H9 (cell line): ENCODE measurements at regions not wholly inside any gene's neighbourhood (a gene's known extent, or its start where the extent isn't known, plus 50 kb on each side); places are given as distances from the start of the nearest gene placed in this dataset.

Experiments used
- DNase-seq: peaks from one replicate; pipeline ENCODE4 v3.0.0-alpha.2; 2017
- H2AFZ ChIP-seq: one replicate; pipeline ENCODE4 v1.6.1; 2013; ENCODE audit warnings: mild to moderate bottlenecking, low read length, control low read depth, moderate library complexity
- H2AK5ac ChIP-seq: 2 replicates; pipeline ENCODE4 v1.6.1; 2013; ENCODE audit warnings: low read length, control low read depth, mixed read lengths; ENCODE audit not compliant: insufficient read length
- H2BK120ac ChIP-seq: one replicate; pipeline ENCODE4 v1.6.1; 2013; ENCODE audit warnings: low read depth, mild to moderate bottlenecking, low read length, control low read depth, inconsistent platforms; ENCODE audit not compliant: poor library complexity, severe bottlenecking
- H2BK12ac ChIP-seq: 2 replicates; pipeline ENCODE4 v1.6.1; 2013; ENCODE audit warnings: low read length, control low read depth, mixed read lengths, low read depth; ENCODE audit not compliant: insufficient read length
- H2BK15ac ChIP-seq: 2 replicates; pipeline ENCODE4 v1.6.1; 2013; ENCODE audit warnings: low read depth, low read length, control low read depth
- H2BK20ac ChIP-seq: one replicate; pipeline ENCODE4 v1.6.1; 2013; ENCODE audit warnings: low read depth, mild to moderate bottlenecking, low read length, control low read depth, inconsistent platforms; ENCODE audit not compliant: poor library complexity, severe bottlenecking
- H2BK5ac ChIP-seq: 2 replicates; pipeline ENCODE4 v1.6.1; 2013; ENCODE audit warnings: low read length, control low read depth, mixed read lengths; ENCODE audit not compliant: insufficient read length
- H3K14ac ChIP-seq: 2 replicates; pipeline ENCODE4 v1.6.1; 2013; ENCODE audit warnings: low read length, control low read depth; ENCODE audit not compliant: insufficient read depth
- H3K18ac ChIP-seq: 2 replicates; pipeline ENCODE4 v1.6.1; 2013; ENCODE audit warnings: low read depth, mild to moderate bottlenecking, mixed read lengths, low read length, control low read depth; ENCODE audit not compliant: insufficient read length
- H3K23ac ChIP-seq: 2 replicates; pipeline ENCODE4 v1.6.1; 2013; ENCODE audit warnings: low read length, control low read depth, mixed read lengths, low read depth; ENCODE audit not compliant: insufficient read length
- H3K23me2 ChIP-seq: 2 replicates; pipeline ENCODE4 v1.6.1; 2013; ENCODE audit warnings: low read depth, mild to moderate bottlenecking, mixed read lengths, low read length, control low read depth; ENCODE audit not compliant: insufficient read length, poor library complexity, severe bottlenecking
- H3K27ac ChIP-seq: 2 replicates; pipeline ENCODE4 v1.5.1; 2013; ENCODE audit warnings: low read length, control low read depth, mixed read lengths, low read depth; ENCODE audit not compliant: insufficient read length
- H3K27me3 ChIP-seq: 2 replicates; pipeline ENCODE4 v1.6.1; 2013; ENCODE audit warnings: low read length, control low read depth, inconsistent platforms; ENCODE audit not compliant: insufficient read depth
- H3K4ac ChIP-seq: 2 replicates; pipeline ENCODE4 v1.6.1; 2013; ENCODE audit warnings: low read depth, mild to moderate bottlenecking, control low read depth, inconsistent platforms, low read length, moderate library complexity
- H3K4me1 ChIP-seq: 2 replicates; pipeline ENCODE4 v1.6.1; 2013; ENCODE audit warnings: low read length, control low read depth, inconsistent platforms; ENCODE audit not compliant: insufficient read depth
- H3K4me2 ChIP-seq: 2 replicates; pipeline ENCODE4 v1.6.1; 2013; ENCODE audit warnings: low read length, control low read depth, mixed read lengths; ENCODE audit not compliant: insufficient read length, insufficient read depth
- H3K56ac ChIP-seq: 2 replicates; pipeline ENCODE4 v1.6.1; 2013; ENCODE audit warnings: low read depth, mild to moderate bottlenecking, mixed read lengths, low read length, control low read depth; ENCODE audit not compliant: insufficient read length
- H3K79me1 ChIP-seq: 2 replicates; pipeline ENCODE4 v1.6.1; 2013; ENCODE audit warnings: low read depth, mild to moderate bottlenecking, moderate library complexity, low read length, control low read depth, inconsistent platforms; ENCODE audit not compliant: insufficient read depth, poor library complexity, severe bottlenecking
- H3K79me2 ChIP-seq: 2 replicates; pipeline ENCODE4 v1.6.1; 2013; ENCODE audit warnings: low read length, control low read depth, inconsistent platforms; ENCODE audit not compliant: insufficient read depth
- H3K9ac ChIP-seq: 2 replicates; pipeline ENCODE4 v1.6.1; 2013; ENCODE audit warnings: low read length, control low read depth, mixed read lengths; ENCODE audit not compliant: insufficient read length; ENCODE audit errors: extremely low read depth
- H3K9me3 ChIP-seq: one replicate; pipeline ENCODE4 v1.6.1; 2013; ENCODE audit warnings: low read depth, low read length, inconsistent platforms; ENCODE audit not compliant: control insufficient read depth
- H3T11ph ChIP-seq: one replicate; pipeline ENCODE4 v1.6.1; 2013; ENCODE audit warnings: mild to moderate bottlenecking, low read length, control low read depth, inconsistent platforms
- H4K20me1 ChIP-seq: one replicate; pipeline ENCODE4 v1.6.1; 2013; ENCODE audit not compliant: control insufficient read depth, insufficient read length, insufficient read depth
- H4K5ac ChIP-seq: 2 replicates; pipeline ENCODE4 v1.6.1; 2013; ENCODE audit warnings: low read depth, mild to moderate bottlenecking, mixed read lengths, low read length, control low read depth; ENCODE audit not compliant: insufficient read length
- H4K8ac ChIP-seq: replicated peaks from 2 replicates; pipeline ENCODE4 v1.6.1; 2013; ENCODE audit warnings: low read length, control low read depth, mixed read lengths, low read depth; ENCODE audit not compliant: insufficient read length
- H4K91ac ChIP-seq: 2 replicates; pipeline ENCODE4 v1.6.1; 2013; ENCODE audit warnings: low read depth, mild to moderate bottlenecking, moderate library complexity, mixed read lengths, low read length, control low read depth; ENCODE audit not compliant: insufficient read length
- H3K27ac Mint-ChIP-seq, 3 experiments: 2 replicates in 2 of 3; 3 replicates in 1 of 3; pipeline ENCODE4 v1.8.0; 2020 to 2021; ENCODE audit warnings: mixed read lengths in 3 of 3, mild to moderate bottlenecking in 1 of 3, moderate library complexity in 1 of 3
- H3K27me3 Mint-ChIP-seq: 2 replicates; pipeline ENCODE4 v1.8.0; 2021; ENCODE audit warnings: low read depth, mild to moderate bottlenecking, moderate library complexity, mixed read lengths
- H3K36me3 Mint-ChIP-seq, 3 experiments: 2 replicates in 2 of 3; 3 replicates in 1 of 3; pipeline ENCODE4 v1.8.0; 2020 to 2021; ENCODE audit warnings: low read depth in 3 of 3, mixed read lengths in 3 of 3; ENCODE audit not compliant: insufficient read depth in 1 of 3
- H3K4me1 Mint-ChIP-seq, 2 experiments: 2 replicates each; pipeline ENCODE4 v1.8.0; 2020; ENCODE audit warnings: mixed read lengths in 2 of 2
- H3K4me3 Mint-ChIP-seq, 2 experiments: 2 replicates in 1 of 2; 3 replicates in 1 of 2; pipeline ENCODE4 v1.8.0; 2020 to 2021; ENCODE audit warnings: mild to moderate bottlenecking in 2 of 2, mixed read lengths in 2 of 2, moderate library complexity in 1 of 2
- H3K9me3 Mint-ChIP-seq, 2 experiments: 2 replicates in 1 of 2; 3 replicates in 1 of 2; pipeline ENCODE4 v1.8.0; 2020; ENCODE audit warnings: mild to moderate bottlenecking in 2 of 2, mixed read lengths in 2 of 2, moderate library complexity in 1 of 2
- WGBS: extraction: QIAGEN DNeasy Blood & Tissue Kit; methylation state at CpG from one replicate; pipeline ENCODE4 v1.1.7; 2013; ENCODE audit warnings: missing lambda C conversion rate, low lambda C conversion rate, mixed read lengths; ENCODE audit not compliant: insufficient read length; ENCODE audit errors: extremely low coverage; 5-methylcytosine and 5-hydroxymethylcytosine counted together
- TF ChIP-seq, protein P1 (sequence below): fragments of 200-600 bp; sonication (generic); conservative IDR thresholded peaks from 3 replicates; pipeline ENCODE4 v1.8.0; 2021; ENCODE audit warnings: antibody characterized with exemption, mild to moderate bottlenecking

DNA sequence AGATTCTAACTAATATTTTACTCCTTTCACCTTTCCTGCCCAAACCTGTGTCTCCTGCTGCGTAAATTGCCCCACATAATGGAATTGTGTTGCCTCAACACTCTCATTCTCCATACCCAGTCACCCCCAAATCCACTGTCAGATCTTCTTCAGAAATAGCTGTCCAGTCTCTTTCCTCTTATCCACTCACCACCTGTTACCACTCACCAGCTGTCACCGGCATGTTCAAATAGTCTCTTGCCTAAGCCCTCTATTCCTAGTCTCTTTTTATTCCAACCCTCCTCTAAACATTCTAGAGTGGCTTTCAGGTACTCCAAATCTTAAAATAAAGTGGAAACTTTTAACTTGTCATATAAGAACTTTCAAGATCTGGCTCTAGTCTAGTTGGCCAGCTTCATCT lies 262.0 kb upstream of the FBXL7 start:
- no CpG with 5 or more reads among the region's 2 CpGs for WGBS
- no peak overlapping the region for H3K4me3 Mint-ChIP-seq

More for the DNA sequence above, 262.0 kb upstream of the FBXL7 start:
- no peak overlapping the region for H2AFZ ChIP-seq
- H3K4me2 ChIP-seq: no peak overlapping the region
- no peak overlapping the region for H3K18ac ChIP-seq
- peaks cover 9 to 18% (median 12%) of the 10 kb centered on the region in 3 experiments; a peak in 5 of 7 replicates for H3K36me3 Mint-ChIP-seq
- no peaks in the 10 kb centered on the region for H3K27me3 ChIP-seq
- no peak overlapping the region for H3K4ac ChIP-seq
- TF ChIP-seq, protein P1, sequence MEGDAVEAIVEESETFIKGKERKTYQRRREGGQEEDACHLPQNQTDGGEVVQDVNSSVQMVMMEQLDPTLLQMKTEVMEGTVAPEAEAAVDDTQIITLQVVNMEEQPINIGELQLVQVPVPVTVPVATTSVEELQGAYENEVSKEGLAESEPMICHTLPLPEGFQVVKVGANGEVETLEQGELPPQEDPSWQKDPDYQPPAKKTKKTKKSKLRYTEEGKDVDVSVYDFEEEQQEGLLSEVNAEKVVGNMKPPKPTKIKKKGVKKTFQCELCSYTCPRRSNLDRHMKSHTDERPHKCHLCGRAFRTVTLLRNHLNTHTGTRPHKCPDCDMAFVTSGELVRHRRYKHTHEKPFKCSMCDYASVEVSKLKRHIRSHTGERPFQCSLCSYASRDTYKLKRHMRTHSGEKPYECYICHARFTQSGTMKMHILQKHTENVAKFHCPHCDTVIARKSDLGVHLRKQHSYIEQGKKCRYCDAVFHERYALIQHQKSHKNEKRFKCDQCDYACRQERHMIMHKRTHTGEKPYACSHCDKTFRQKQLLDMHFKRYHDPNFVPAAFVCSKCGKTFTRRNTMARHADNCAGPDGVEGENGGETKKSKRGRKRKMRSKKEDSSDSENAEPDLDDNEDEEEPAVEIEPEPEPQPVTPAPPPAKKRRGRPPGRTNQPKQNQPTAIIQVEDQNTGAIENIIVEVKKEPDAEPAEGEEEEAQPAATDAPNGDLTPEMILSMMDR: no peak
- H3K14ac ChIP-seq: no peak overlapping the region
- H3K9me3 Mint-ChIP-seq: peaks cover 21 to 26% of the 10 kb centered on the region in 2 experiments
- H3T11ph ChIP-seq: no peak overlapping the region
- no peaks in the 10 kb centered on the region for H3K23me2 ChIP-seq
- H4K91ac ChIP-seq: no peak overlapping the region
- H4K8ac ChIP-seq: no peak overlapping the region
- no peak overlapping the region for H3K56ac ChIP-seq
- no peak overlapping the region for H2BK12ac ChIP-seq
- peaks cover 1% of the 10 kb centered on the region; the same call in 1 of the 2 replicates for H3K4me1 ChIP-seq
- no peak overlapping the region for H3K27ac Mint-ChIP-seq
- H3K9me3 ChIP-seq: no peaks in the 10 kb centered on the region
- no peak overlapping the region for H2AK5ac ChIP-seq
- no peaks in the 10 kb centered on the region for H3K79me1 ChIP-seq
- no peak overlapping the region for H3K23ac ChIP-seq
- H2BK5ac ChIP-seq: no peak overlapping the region
- H4K20me1 ChIP-seq: no peaks in the 10 kb centered on the region
- no peak overlapping the region for H4K5ac ChIP-seq
- H3K79me2 ChIP-seq: no peaks in the 10 kb centered on the region; the same call in 1 of the 2 replicates
- H3K27ac ChIP-seq: no peak overlapping the region
- DNase-seq: no peak
- H2BK15ac ChIP-seq: no peak overlapping the region
- peaks cover 14 to 18% of the 10 kb centered on the region in 2 experiments for H3K4me1 Mint-ChIP-seq
- peaks cover 2% of the 10 kb centered on the region; the same call in 1 of the 2 replicates for H3K27me3 Mint-ChIP-seq
- no peak overlapping the region for H2BK120ac ChIP-seq
- no peak overlapping the region for H3K9ac ChIP-seq
- no peak overlapping the region for H2BK20ac ChIP-seq
